Left ventricle myocardium inferior (tissue), 1 donor: ENCODE measurements at regions not wholly inside any gene's neighbourhood (a gene's known extent, or its start where the extent isn't known, plus 50 kb on each side); places are given as distances from the start of the nearest gene placed in this dataset.

Experiments used
- DNase-seq: peaks from one replicate; pipeline ENCODE4 v3.0.0-alpha.2; 2020
- H3K27ac ChIP-seq: fragments of 200-600 bp; replicated peaks from 2 replicates; pipeline ENCODE4 v1.8.0; 2021
- H3K27me3 ChIP-seq: fragments of 200-600 bp; 2 replicates; pipeline ENCODE4 v1.8.0; 2021; ENCODE audit warnings: low read depth
- H3K36me3 ChIP-seq: fragments of 200-600 bp; 2 replicates; pipeline ENCODE4 v1.8.0; 2021
- H3K4me1 ChIP-seq: fragments of 200-600 bp; 2 replicates; pipeline ENCODE4 v1.8.0; 2021
- H3K4me3 ChIP-seq: fragments of 200-600 bp; 2 replicates; pipeline ENCODE4 v1.8.0; 2021; ENCODE audit warnings: mild to moderate bottlenecking, moderate library complexity
- H3K9me3 ChIP-seq: fragments of 200-600 bp; replicated peaks from 2 replicates; pipeline ENCODE4 v1.8.0; 2021
- CTCF ChIP-seq: fragments of 200-600 bp; IDR thresholded peaks from 2 replicates; pipeline ENCODE4 v1.8.0; 2021; ENCODE audit warnings: antibody characterized with exemption, mild to moderate bottlenecking, borderline replicate concordance
- intact Hi-C: fragments of 100-400 bp; cut with micrococcal nuclease; formaldehyde crosslinking; loops from one replicate; pipeline ENCODE4 v1.11.0; 2022
- donor health status: DM: no; HTN: yes; CAD: no; lungs with severe emphysema.

GRCh38 chr18:46378126-46378863, 274.1 kb downstream of the HAUS1 start:
- no peak for DNase-seq
- Histone ChIP-seq H3K27ac (no peak overlapping the region), H3K27me3 (no peaks in the 10 kb centered on the region), H3K36me3 (no peaks in the 10 kb centered on the region), H3K4me1 (peaks cover 6% of the 10 kb centered on the region), H3K4me3 (no peak overlapping the region), H3K9me3 (no peaks in the 10 kb centered on the region)
- intact Hi-C loops, result no loop called here
- TF ChIP-seq CTCF, result no peak

- no peak overlapping the region for H3K27ac ChIP-seq
- no peaks in the 10 kb centered on the region for H3K27me3 ChIP-seq
- no peaks in the 10 kb centered on the region for H3K36me3 ChIP-seq
- peaks cover 6% of the 10 kb centered on the region for H3K4me1 ChIP-seq
- TF ChIP-seq CTCF, result no peak
- H3K4me3 ChIP-seq, result no peak overlapping the region
- H3K9me3 ChIP-seq, result no peaks in the 10 kb centered on the region
- intact Hi-C loops, result no loop called here
- no peak for DNase-seq
Measured at GRCh38 chr18:46378864-46379207, 274.7 kb downstream of the HAUS1 start.

GRCh38 chr18:46379323-46379950, 275.3 kb downstream of the HAUS1 start:
- no peaks in the 10 kb centered on the region for H3K27me3 ChIP-seq
- intact Hi-C loops, result no loop called here
- TF ChIP-seq CTCF, result no peak
- no peaks in the 10 kb centered on the region for H3K9me3 ChIP-seq
- DNase-seq, result no peak
- H3K4me1 ChIP-seq, result peaks cover 6% of the 10 kb centered on the region
- no peaks in the 10 kb centered on the region for H3K36me3 ChIP-seq
- no peak overlapping the region for H3K27ac ChIP-seq
- no peak overlapping the region for H3K4me3 ChIP-seq

GRCh38 chr18:46385124-46385523, 271.9 kb downstream of the LOXHD1 start:
- intact Hi-C loops, result no loop called here

GRCh38 chr18:46386788-46387187, 270.2 kb downstream of the LOXHD1 start:
- no peak for TF ChIP-seq CTCF
- Histone ChIP-seq H3K4me3 (no peak overlapping the region), H3K27ac (peak overlapping the region; percentile 75), H3K36me3 (no peaks in the 10 kb centered on the region), H3K27me3 (no peaks in the 10 kb centered on the region), H3K9me3 (no peaks in the 10 kb centered on the region), H3K4me1 (peaks cover 27% of the 10 kb centered on the region)
- intact Hi-C loops, result no loop called here
- DNase-seq, result peak; percentile 48

More at GRCh38 chr18:46385124-46385523, 271.9 kb downstream of the LOXHD1 start:
- H3K27ac ChIP-seq, result no peak overlapping the region
- no peak overlapping the region for H3K4me3 ChIP-seq
- no peak for DNase-seq
- no peak for TF ChIP-seq CTCF
- H3K36me3 ChIP-seq, result no peaks in the 10 kb centered on the region
- peaks cover 27% of the 10 kb centered on the region for H3K4me1 ChIP-seq
- H3K9me3 ChIP-seq, result no peaks in the 10 kb centered on the region
- H3K27me3 ChIP-seq, result no peaks in the 10 kb centered on the region
